Calu3 (cell line): ENCODE measurements at regions not wholly inside any gene's neighbourhood (a gene's known extent, or its start where the extent isn't known, plus 50 kb on each side); places are given as distances from the start of the nearest gene placed in this dataset.

Experiments
- BruUV-seq: library from RNA; stranded (reverse); fragments of 400-500 nt; replicated peaks from 2 replicates; lab custom pipeline; 2021; lab: Mats Ljungman, UMichigan
- CTCF ChIA-PET: fragments of 300-600 bp; sonication (Branson Sonifier 250); formaldehyde crosslinking; loops from one replicate; lab custom pipeline; 2022; ENCODE audit warnings: antibody characterized with exemption; lab: Charles Lee
- DNase-seq: peaks from one replicate; pipeline ENCODE4 v3.0.0; 2022
- H3K27ac Mint-ChIP-seq: one replicate; pipeline ENCODE4 v1.8.0; 2022; ENCODE audit warnings: mixed read lengths; ENCODE audit not compliant: unreplicated experiment
- H3K27me3 Mint-ChIP-seq: one replicate; pipeline ENCODE4 v1.8.0; 2022; ENCODE audit warnings: mixed read lengths; ENCODE audit not compliant: unreplicated experiment
- H3K36me3 Mint-ChIP-seq: one replicate; pipeline ENCODE4 v1.8.0; 2022; ENCODE audit warnings: mild to moderate bottlenecking, moderate library complexity, mixed read lengths; ENCODE audit not compliant: insufficient read depth, unreplicated experiment
- H3K4me1 Mint-ChIP-seq: one replicate; pipeline ENCODE4 v1.8.0; 2022; ENCODE audit warnings: mild to moderate bottlenecking, low read depth, mixed read lengths; ENCODE audit not compliant: unreplicated experiment
- H3K4me3 Mint-ChIP-seq: one replicate; pipeline ENCODE4 v1.8.0; 2022; ENCODE audit warnings: mild to moderate bottlenecking, low read depth, moderate library complexity, mixed read lengths; ENCODE audit not compliant: unreplicated experiment
- H3K9me3 Mint-ChIP-seq: one replicate; pipeline ENCODE4 v1.8.0; 2022; ENCODE audit warnings: low read depth, mixed read lengths; ENCODE audit not compliant: unreplicated experiment
- CTCF ChIP-seq: fragments of 200-600 bp; IDR thresholded peaks from one replicate; pipeline ENCODE4 v1.8.0; 2022; ENCODE audit warnings: antibody characterized with exemption; ENCODE audit not compliant: unreplicated experiment
- intact Hi-C: fragments of 100-400 bp; cut with micrococcal nuclease; formaldehyde crosslinking; loops from one replicate; pipeline ENCODE4 v1.10.0; 2022; ENCODE audit not compliant: unreplicated experiment

GRCh38 chr16:52819808-52820207 is 232.9 kb downstream of the CHD9NB start:
- TF ChIP-seq CTCF = no peak
- no peaks in the 10 kb centered on the region for H3K27me3 Mint-ChIP-seq
- no TSS peak for BruUV-seq

GRCh38 chr16:52819405-52819804 is 233.3 kb downstream of the CHD9NB start:
- Mint-ChIP-seq H3K9me3 (peaks cover 4% of the 10 kb centered on the region), H3K4me3 (no peak overlapping the region), H3K4me1 (peaks cover 5% of the 10 kb centered on the region), H3K27ac (no peak overlapping the region), H3K27me3 (no peaks in the 10 kb centered on the region), H3K36me3 (no peaks in the 10 kb centered on the region)
- no peak for DNase-seq
- no TSS peak for BruUV-seq
- no peak for TF ChIP-seq CTCF
- intact Hi-C loops = no loop called here
- CTCF ChIA-PET = no interaction called here

More at GRCh38 chr16:52819808-52820207, 232.9 kb downstream of the CHD9NB start:
- Mint-ChIP-seq H3K9me3 (no peaks in the 10 kb centered on the region), H3K4me1 (peaks cover under 1% of the 10 kb centered on the region), H3K4me3 (no peak overlapping the region), H3K27ac (no peak overlapping the region), H3K36me3 (no peaks in the 10 kb centered on the region)
- DNase-seq = no peak
- CTCF ChIA-PET = no interaction called here
- intact Hi-C loops = no loop called here

GRCh38 chr16:52817696-52818095 is 235.0 kb downstream of the CHD9NB start:
- H3K4me1 Mint-ChIP-seq = peaks cover 22% of the 10 kb centered on the region
- no peaks in the 10 kb centered on the region for H3K27me3 Mint-ChIP-seq
- intact Hi-C loops = no loop called here
- H3K27ac Mint-ChIP-seq = no peak overlapping the region
- H3K4me3 Mint-ChIP-seq = no peak overlapping the region
- no peak for DNase-seq
- peaks cover 9% of the 10 kb centered on the region for H3K9me3 Mint-ChIP-seq
- BruUV-seq = no TSS peak
- CTCF ChIA-PET = no interaction called here
- no peak for TF ChIP-seq CTCF
- H3K36me3 Mint-ChIP-seq = peaks cover 5% of the 10 kb centered on the region

GRCh38 chr16:52816993-52817392 is 235.7 kb downstream of the CHD9NB start:
- H3K4me1 Mint-ChIP-seq = peaks cover 28% of the 10 kb centered on the region
- no peak for TF ChIP-seq CTCF

More at GRCh38 chr16:52816993-52817392, 235.7 kb downstream of the CHD9NB start:
- no TSS peak for BruUV-seq
- intact Hi-C loops = no loop called here
- CTCF ChIA-PET = interaction anchor here (0.6 kb wide), 1 partner anchor 616 kb away, joined by 3 read pairs; no protein-coding TSS in a partner anchor
- no peak overlapping the region for H3K4me3 Mint-ChIP-seq
- H3K36me3 Mint-ChIP-seq = peaks cover 5% of the 10 kb centered on the region
- no peaks in the 10 kb centered on the region for H3K27me3 Mint-ChIP-seq
- H3K9me3 Mint-ChIP-seq = peaks cover 12% of the 10 kb centered on the region
- no peak overlapping the region for H3K27ac Mint-ChIP-seq
- DNase-seq = no peak
